ENCODE measurements at regions not wholly inside any gene's neighbourhood (a gene's known extent, or its start where the extent isn't known, plus 50 kb on each side); places are given as distances from the start of the nearest gene placed in this dataset.

GRCh38 chr2:150620855-150621254 is 133.4 kb upstream of the RND3 start:
- H3K27ac Mint-ChIP-seq, result no peak overlapping the region
- no peaks in the 10 kb centered on the region for H3K36me3 Mint-ChIP-seq
- H3K4me1 Mint-ChIP-seq, result peaks cover 4 to 6% of the 10 kb centered on the region in 2 donors
- ATAC-seq (replicated peaks) (no peak), DNase-seq (no peak)
- no peak overlapping the region for H3K4me3 Mint-ChIP-seq
- H3K9me3 Mint-ChIP-seq, result no peaks in the 10 kb centered on the region
- no peaks in the 10 kb centered on the region for H3K27me3 Mint-ChIP-seq

- ATAC-seq (replicated peaks) (no peak), DNase-seq (no peak)
- no peak overlapping the region for H3K4me3 Mint-ChIP-seq
- H3K27ac Mint-ChIP-seq, result no peak overlapping the region
- H3K27me3 Mint-ChIP-seq, result no peaks in the 10 kb centered on the region
- H3K9me3 Mint-ChIP-seq, result no peaks in the 10 kb centered on the region
- H3K4me1 Mint-ChIP-seq, result peaks cover 4 to 6% of the 10 kb centered on the region in 2 donors
- no peaks in the 10 kb centered on the region for H3K36me3 Mint-ChIP-seq
Observed at GRCh38 chr2:150620416-150620815, 132.9 kb upstream of the RND3 start.

- Mint-ChIP-seq H3K27ac (no peak overlapping the region), H3K4me3 (no peak overlapping the region), H3K36me3 (no peaks in the 10 kb centered on the region), H3K9me3 (no peaks in the 10 kb centered on the region), H3K27me3 (no peaks in the 10 kb centered on the region), H3K4me1 (peaks cover 4 to 6% of the 10 kb centered on the region in 2 donors)
- no peak for ATAC-seq (replicated peaks)
- no peak for DNase-seq
Observed at GRCh38 chr2:150619607-150620330, 132.3 kb upstream of the RND3 start.

- Mint-ChIP-seq H3K9me3 (no peaks in the 10 kb centered on the region), H3K4me1 (no peaks in the 10 kb centered on the region), H3K36me3 (no peaks in the 10 kb centered on the region), H3K4me3 (no peak overlapping the region), H3K27ac (no peak overlapping the region), H3K27me3 (no peaks in the 10 kb centered on the region)
- DNase-seq (no peak), ATAC-seq (replicated peaks) (no peak)
Observed at GRCh38 chr2:150618245-150618895, 130.9 kb upstream of the RND3 start.

GRCh38 chr2:150617351-150617978 is 130.0 kb upstream of the RND3 start:
- no peaks in the 10 kb centered on the region for H3K9me3 Mint-ChIP-seq
- DNase-seq (no peak), ATAC-seq (replicated peaks) (no peak)
- no peak overlapping the region for H3K4me3 Mint-ChIP-seq
- H3K4me1 Mint-ChIP-seq, result no peaks in the 10 kb centered on the region
- H3K36me3 Mint-ChIP-seq, result no peaks in the 10 kb centered on the region
- H3K27me3 Mint-ChIP-seq, result no peaks in the 10 kb centered on the region
- no peak overlapping the region for H3K27ac Mint-ChIP-seq

- no peaks in the 10 kb centered on the region for H3K4me1 Mint-ChIP-seq
- DNase-seq, result no peak
- no peaks in the 10 kb centered on the region for H3K9me3 Mint-ChIP-seq
- no peak overlapping the region for H3K27ac Mint-ChIP-seq
- H3K4me3 Mint-ChIP-seq, result no peak overlapping the region
- H3K36me3 Mint-ChIP-seq, result no peaks in the 10 kb centered on the region
- H3K27me3 Mint-ChIP-seq, result no peaks in the 10 kb centered on the region
- ATAC-seq (replicated peaks), result no peak
Observed at GRCh38 chr2:150612957-150613710, 125.7 kb upstream of the RND3 start.

- no peak overlapping the region for H3K4me3 Mint-ChIP-seq
- H3K27me3 Mint-ChIP-seq, result no peaks in the 10 kb centered on the region
- H3K27ac Mint-ChIP-seq, result no peak overlapping the region
- no peaks in the 10 kb centered on the region for H3K4me1 Mint-ChIP-seq
- no peaks in the 10 kb centered on the region for H3K36me3 Mint-ChIP-seq
- H3K9me3 Mint-ChIP-seq, result no peaks in the 10 kb centered on the region
- DNase-seq, result no peak
- no peak for ATAC-seq (replicated peaks)
Observed at GRCh38 chr2:150610670-150611279, 123.3 kb upstream of the RND3 start.

GRCh38 chr2:150609831-150610582 is 122.5 kb upstream of the RND3 start:
- ATAC-seq (replicated peaks) (no peak), DNase-seq (no peak)
- H3K27me3 Mint-ChIP-seq, result no peaks in the 10 kb centered on the region
- H3K27ac Mint-ChIP-seq, result no peak overlapping the region
- H3K9me3 Mint-ChIP-seq, result no peaks in the 10 kb centered on the region
- no peaks in the 10 kb centered on the region for H3K4me1 Mint-ChIP-seq
- no peak overlapping the region for H3K4me3 Mint-ChIP-seq
- H3K36me3 Mint-ChIP-seq, result no peaks in the 10 kb centered on the region

- ATAC-seq (replicated peaks) (no peak), DNase-seq (no peak)
- Mint-ChIP-seq H3K27ac (no peak overlapping the region), H3K4me1 (no peaks in the 10 kb centered on the region), H3K36me3 (no peaks in the 10 kb centered on the region), H3K4me3 (no peak overlapping the region), H3K27me3 (no peaks in the 10 kb centered on the region), H3K9me3 (no peaks in the 10 kb centered on the region)
Observed at GRCh38 chr2:150608341-150608740, 120.9 kb upstream of the RND3 start.

GRCh38 chr2:150607390-150607811 is 119.9 kb upstream of the RND3 start:
- Mint-ChIP-seq H3K9me3 (no peaks in the 10 kb centered on the region), H3K4me1 (no peaks in the 10 kb centered on the region)

GRCh38 chr2:150606380-150607060 is 119.1 kb upstream of the RND3 start:
- no peaks in the 10 kb centered on the region for H3K4me1 Mint-ChIP-seq
- H3K4me3 Mint-ChIP-seq, result no peak overlapping the region
- H3K27me3 Mint-ChIP-seq, result no peaks in the 10 kb centered on the region
- ATAC-seq (replicated peaks) (no peak), DNase-seq (no peak)
- H3K36me3 Mint-ChIP-seq, result no peaks in the 10 kb centered on the region
- H3K9me3 Mint-ChIP-seq, result no peaks in the 10 kb centered on the region
- H3K27ac Mint-ChIP-seq, result no peak overlapping the region

More at GRCh38 chr2:150607390-150607811, 119.9 kb upstream of the RND3 start:
- no peak overlapping the region for H3K27ac Mint-ChIP-seq
- no peak for ATAC-seq (replicated peaks)
- H3K36me3 Mint-ChIP-seq, result no peaks in the 10 kb centered on the region
- H3K4me3 Mint-ChIP-seq, result no peak overlapping the region
- H3K27me3 Mint-ChIP-seq, result no peaks in the 10 kb centered on the region
- DNase-seq, result no peak

- DNase-seq, result no peak
- H3K27ac Mint-ChIP-seq, result no peak overlapping the region
- H3K4me3 Mint-ChIP-seq, result no peak overlapping the region
- H3K36me3 Mint-ChIP-seq, result no peaks in the 10 kb centered on the region
- H3K27me3 Mint-ChIP-seq, result no peaks in the 10 kb centered on the region
- H3K4me1 Mint-ChIP-seq, result no peaks in the 10 kb centered on the region
- H3K9me3 Mint-ChIP-seq, result no peaks in the 10 kb centered on the region
- no peak for ATAC-seq (replicated peaks)
Observed at GRCh38 chr2:150605664-150606063, 118.2 kb upstream of the RND3 start.

- Mint-ChIP-seq H3K4me3 (no peak overlapping the region), H3K27me3 (peaks cover 0 to 5% of the 10 kb centered on the region in 2 donors), H3K4me1 (no peaks in the 10 kb centered on the region), H3K27ac (no peak overlapping the region), H3K9me3 (no peaks in the 10 kb centered on the region), H3K36me3 (no peaks in the 10 kb centered on the region)
- no peak for DNase-seq
- no peak for ATAC-seq (replicated peaks)
Observed at GRCh38 chr2:150601280-150602038, 114.0 kb upstream of the RND3 start.
